NCI-H446 (cell line): ENCODE measurements at regions not wholly inside any gene's neighbourhood (a gene's known extent, or its start where the extent isn't known, plus 50 kb on each side); places are given as distances from the start of the nearest gene placed in this dataset.

ENCODE experiments used
- DNase-seq, 2 experiments: peaks; one replicate each; lab custom pipeline; 2025; lab: John Stamatoyannopoulos, UW

DNA sequence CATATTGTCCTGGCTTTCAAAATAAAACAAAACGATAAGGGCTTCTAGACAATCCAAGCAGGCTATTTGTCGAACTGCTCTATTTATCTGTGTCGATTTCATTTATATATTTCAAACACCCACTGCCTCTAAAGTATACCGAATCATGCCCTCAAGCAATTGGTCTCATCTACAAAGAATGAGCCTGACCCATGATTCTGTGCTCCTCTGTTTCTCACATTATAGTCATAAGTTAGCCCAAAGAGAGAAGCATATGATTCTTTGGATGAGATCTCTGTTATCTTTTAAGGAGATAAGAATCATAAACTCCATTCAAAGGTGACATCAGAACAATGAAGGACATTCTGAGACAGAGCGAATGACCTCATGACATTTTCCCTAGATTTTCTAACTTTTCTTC, 191.1 kb downstream of the MAP2K6 start:
- no peak for DNase-seq

DNA sequence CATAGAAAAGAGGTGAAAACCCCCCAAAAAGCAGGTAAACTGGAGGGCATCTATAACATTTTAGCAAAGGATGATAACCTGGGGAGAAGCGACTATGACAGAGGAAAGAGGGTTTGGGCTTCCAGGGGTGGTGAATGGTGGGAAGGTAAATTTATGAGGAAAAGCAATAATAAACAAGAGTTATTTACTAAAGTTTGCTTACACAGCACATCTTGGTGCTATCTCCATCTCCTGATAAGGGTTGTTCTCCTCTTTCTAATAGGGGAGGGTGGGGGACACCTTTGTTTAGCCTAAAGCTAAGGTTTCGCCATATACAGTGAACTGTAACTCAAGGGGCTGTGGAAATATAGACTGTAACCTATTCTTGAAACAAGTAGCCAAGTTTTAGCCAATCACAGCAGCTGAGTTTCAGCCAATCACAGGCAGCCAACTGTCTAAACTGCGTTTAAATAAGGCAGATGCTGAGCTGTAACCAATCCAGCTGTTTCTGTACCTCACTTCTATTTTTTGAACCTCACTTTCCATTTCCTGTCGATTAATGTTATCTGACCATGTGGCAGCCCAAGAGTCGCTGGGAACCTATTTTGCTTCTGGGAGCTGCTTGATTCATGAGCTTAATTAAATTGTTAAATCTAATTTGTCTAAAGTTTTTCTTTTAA, 191.8 kb downstream of the MAP2K6 start:
- DNase-seq = no peak

DNA sequence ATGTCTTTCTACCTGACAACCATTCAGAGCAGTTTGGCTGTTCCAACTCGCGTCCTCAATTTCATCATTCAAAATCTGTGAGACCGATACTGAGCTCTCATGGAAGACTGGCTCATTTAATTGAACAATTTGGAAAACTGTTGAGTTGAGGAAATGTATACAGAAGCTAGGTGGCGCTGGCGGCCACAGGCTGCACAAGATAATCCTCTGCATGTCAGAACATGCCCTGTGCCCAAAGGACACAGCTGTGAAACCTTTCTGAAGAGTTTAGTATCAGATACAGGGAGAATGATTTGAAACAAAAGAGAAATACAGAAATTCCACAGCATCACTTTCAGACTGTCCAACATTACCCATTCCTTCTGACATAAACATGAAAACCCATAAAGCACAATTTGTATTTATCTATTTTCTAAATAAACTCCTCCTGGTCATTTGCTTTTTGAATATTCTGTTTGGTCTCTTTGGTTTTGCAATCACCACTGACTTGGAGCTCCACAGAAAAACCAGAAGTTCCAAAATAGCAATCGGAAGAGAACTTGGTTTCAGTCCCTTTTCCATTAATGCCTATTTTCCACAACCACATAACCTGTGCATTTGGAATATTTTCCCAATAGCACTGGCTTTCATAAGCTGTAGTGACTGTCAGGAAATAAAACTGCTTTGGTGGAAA, 192.8 kb downstream of the MAP2K6 start:
- DNase-seq = peak; percentile 49 to 84

DNA sequence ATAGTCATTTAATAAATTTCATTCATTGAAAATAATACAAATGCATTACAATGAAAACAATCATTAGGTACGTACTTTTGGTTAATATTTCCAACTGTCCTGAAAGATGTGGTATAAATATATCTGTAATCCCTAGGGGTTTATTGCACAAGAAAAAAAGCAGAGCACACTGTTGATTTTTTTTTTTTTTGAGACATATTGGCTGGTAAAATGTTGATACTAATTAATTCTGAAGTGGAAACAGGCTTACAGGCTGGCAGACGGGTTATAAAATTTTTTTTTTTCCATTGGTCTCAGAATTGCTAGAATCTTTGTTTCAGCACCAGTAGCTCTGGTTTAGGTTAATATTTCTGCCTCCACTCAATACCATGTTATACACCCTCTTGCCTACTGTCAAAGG, 193.6 kb downstream of the MAP2K6 start:
- peak in 1 of 2 experiments; percentile 25 for DNase-seq

DNA sequence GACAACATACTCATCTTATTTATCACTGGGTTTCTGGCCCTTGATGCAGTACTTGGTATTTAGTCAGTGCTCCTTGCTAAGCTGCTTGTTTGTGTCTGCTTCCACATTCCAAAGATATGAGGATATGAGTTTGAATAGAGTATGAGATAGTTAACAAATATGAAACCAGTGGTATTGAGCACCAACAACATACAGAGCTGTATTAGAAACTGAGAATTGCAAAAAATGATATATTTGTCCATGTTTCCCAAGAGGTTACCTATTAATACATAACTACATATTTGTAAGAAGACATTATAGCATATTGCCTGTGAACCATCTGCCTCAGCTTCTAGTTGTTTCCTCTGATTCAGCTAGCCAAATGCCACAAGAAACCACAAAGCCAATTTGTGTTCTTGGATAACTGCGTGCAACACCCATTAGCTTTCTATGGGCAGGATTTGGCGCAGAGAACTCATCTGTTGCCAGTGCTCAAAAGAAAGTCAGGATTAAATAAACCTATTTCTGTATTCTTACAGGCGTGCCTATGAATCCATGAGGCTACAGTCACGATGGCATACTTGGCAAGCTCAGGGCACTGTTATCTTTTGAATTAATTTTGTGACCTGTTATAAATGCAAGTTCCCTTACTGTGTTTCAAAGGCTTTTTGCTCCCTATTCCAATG, 194.4 kb downstream of the MAP2K6 start:
- peak; percentile 33 to 85 for DNase-seq

DNA sequence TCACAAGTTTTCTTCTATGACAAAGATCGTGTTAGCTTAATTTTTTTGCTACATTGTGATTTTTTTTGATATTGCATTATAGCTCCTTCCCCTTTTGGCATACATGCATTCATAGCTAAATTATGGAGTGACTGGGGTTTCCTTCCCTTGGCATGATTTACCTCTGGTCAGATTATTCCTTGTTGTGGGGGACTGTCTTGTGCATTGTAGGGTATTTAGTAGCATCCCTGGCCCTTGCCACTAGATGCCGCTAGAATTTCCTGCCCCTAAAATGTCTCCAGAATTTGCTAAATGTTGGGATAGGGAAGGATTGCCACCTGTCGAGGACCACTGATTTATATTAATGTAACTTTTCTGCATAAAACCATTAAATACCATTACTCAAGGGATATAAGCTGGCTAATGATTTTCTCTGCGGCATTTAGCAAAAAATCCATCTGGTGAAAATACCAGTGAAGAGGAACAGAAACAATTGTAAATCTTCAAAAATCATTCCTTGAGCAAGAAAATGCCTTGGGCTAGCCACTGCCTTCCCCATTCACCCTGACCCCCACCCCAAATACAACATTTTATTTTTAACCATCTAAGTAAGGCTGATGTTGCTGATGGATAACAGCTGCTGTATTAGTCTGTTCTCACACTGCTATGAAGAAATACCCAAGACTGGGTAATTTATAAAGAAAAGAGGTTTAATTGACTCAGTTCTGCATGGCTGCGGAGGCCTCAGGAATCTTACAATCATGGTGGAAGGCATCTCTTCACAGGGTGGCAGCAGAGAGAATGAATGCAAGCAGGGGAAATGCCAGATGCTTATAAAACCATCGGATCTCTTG, 195.2 kb downstream of the MAP2K6 start:
- peak; percentile 33 to 55 for DNase-seq

DNA sequence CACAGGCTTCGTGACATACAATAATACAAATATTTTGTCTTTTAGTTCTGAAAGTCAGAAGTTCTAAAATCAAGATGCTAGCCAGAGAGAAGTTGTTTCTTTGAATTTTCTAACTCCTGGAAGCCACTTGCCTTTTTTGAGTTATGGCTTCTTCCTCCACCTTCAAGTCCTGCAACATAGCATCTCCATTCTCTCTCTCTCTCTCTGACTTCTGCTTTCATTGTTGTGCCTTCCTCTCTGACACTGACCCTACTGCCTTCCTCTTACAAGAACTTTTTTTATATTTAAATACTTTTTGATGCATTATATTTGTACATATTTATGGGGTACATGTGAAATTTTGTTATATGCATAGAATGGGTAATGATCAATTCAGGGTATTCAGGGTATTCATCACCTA, 205.9 kb downstream of the MAP2K6 start:
- DNase-seq = no peak

DNA sequence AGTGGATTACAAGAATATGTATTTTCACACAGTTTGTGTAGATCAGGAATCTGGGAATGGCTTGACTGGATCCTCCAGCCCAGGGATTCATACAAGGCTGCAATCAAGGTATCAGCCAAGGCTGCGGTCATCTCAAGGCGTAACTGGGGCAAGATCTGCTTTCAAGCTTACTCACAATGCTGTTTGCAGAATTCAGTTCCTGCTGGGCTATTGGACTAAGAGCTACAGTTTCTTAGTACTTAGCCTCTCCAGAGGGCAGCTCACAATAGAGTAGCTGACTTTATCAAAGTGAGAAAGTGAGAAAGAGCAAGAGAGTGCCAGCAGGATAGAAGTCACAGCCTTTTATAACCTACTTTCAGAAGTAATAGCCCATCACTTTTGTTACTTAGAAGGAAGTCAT, 211.0 kb downstream of the MAP2K6 start:
- no peak for DNase-seq

DNA sequence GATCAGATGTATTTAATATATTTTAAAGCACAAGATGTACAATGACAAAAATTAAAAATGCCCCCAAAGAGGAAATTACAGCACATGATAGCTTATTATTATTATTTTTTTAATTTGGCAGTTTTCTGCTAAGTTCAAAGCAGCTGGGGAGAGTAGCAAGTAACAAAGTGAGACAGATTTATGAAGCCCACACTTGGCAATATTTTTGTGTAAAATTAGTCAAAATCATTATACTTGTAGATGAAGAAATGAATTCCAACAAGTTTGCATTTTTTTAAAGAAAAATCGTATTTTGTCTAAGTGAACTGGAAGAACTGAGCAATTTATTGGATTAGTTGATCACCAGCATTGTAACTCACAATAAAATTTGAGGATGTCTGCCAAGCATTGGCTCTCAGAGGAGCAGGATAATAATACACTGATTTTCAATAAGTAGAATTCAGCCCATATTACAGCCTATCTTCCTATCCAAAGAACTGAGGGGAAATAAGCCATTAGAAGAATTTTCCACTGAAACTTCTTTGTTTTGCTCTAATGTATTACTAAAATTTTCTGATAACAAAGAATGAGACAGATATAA, 215.6 kb downstream of the MAP2K6 start:
- DNase-seq = no peak

DNA sequence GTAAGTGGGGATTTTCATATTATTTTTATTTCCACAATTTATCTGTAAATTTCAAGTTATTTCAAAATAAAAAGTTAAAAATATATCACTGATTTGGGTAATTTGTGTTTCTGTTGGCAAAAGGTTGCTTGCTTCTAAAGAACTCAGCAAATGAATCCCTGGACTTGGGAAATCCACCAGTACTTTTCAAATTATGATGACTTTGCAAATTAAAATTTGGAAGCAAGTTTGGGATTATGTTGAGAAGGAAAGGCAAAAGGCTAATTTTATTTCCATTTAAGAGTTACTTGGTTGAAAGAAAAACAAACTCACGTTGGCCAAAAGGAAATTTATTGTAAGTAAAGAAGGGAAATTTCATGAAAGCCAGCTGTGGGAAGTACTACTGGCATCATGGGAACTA, 220.3 kb downstream of the MAP2K6 start:
- no peak for DNase-seq

DNA sequence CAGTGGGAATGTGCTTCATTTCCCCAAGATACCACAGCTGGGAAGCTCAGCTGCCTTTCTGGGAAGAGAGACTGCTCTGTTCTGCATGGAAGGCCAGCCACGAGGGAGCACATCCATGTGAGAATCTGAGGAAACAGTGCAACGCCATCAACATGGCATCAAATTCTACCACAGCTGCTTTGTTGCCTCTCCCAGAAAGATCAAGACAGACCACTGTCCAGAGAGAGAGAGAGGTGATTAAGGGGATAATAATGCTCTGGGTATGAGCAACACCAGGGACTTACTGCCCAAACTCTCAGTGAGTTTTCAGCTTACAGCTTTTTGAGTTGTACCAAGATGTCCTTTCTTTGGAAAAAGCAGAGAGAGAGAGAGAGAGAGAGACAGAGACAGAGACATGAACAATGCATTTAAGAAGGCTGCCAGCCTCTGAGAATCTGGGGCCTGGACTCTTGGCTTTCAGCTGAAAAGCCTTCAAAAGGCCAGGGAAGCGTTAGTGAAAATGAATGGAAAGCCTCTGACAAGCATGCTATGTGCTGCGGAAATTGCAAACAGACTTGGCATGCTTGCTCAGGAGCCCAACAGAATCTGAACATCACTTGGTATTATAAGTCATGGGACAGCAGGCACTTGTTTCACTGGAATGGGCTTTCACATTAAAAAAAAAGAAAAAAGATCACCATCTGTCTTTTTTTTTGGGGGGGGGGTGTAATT, 223.1 kb downstream of the MAP2K6 start:
- no peak for DNase-seq

DNA sequence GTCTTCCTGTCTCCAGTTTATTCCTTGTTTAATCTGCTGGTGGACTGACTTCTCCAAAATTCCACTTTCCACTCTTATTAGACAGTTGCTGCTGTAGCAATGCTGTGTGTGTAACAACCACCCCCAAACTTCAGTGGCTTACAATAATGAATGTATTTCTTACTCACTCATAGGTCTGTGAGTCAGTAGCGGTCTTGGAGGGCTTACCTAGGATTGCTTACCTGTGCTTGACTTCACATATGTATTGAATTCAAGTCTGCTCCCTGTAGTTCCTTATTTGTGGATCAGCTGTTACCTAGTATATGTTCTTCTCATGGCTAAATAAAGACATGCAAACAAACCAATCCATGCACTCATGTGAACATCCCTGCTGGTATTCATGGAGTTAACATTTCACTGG, 224.6 kb downstream of the MAP2K6 start:
- no peak for DNase-seq

DNA sequence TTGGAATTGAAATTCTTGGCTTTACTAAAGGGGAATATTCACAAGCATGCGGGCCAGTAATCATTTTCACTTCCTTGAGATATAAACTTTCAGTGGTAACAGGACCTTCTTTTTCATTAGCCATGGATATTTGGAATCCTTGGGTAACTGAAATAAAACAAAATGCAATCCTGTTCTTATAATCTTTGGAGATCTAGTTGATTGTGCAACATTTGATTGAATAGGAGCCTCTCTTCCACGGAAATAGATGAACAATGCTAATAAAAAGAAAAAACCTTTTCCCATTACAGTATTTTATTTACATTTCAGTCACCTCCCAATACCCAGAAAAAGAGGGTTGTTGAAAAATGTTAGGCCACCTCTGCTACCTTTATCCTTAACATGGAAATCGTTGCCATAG, 225.6 kb downstream of the MAP2K6 start:
- no peak for DNase-seq

DNA sequence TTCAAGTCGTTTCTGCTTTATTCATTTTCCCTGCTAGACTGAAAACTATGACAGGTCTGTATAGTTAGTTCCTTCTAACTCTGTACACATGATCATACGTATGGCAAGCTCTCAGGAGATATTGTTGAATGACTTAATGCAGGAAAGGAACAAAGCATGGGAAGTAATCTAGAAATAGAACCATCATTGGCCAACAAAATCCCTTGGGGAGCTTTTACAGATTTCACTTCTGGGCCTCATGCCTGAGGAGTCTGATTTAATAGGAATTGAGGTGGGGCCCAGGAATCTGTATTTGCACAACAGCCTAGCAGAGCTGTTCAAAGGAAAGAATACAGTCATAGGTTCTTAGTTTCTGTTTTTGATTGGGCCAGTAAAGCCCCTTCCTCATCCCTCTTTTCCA, 229.2 kb downstream of the MAP2K6 start:
- DNase-seq = no peak

DNA sequence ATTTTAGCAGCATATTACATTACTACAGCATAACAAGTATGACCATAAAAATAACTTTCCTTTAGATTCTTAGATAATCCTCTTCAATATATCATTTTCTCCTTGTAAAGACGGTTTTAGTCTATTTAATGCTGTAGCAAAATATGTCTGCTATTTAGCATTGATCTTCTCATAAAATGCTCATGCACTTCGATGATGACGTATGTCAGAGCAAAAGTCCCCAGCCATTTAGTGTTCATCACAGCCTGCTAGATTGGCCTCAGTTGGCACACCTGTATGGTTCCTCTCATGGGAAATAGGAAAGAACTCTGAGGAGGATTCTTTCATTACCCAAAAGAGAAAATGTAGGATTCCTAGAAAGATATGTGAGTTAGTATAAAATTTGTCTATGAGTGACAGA, 232.2 kb downstream of the MAP2K6 start:
- DNase-seq = no peak

DNA sequence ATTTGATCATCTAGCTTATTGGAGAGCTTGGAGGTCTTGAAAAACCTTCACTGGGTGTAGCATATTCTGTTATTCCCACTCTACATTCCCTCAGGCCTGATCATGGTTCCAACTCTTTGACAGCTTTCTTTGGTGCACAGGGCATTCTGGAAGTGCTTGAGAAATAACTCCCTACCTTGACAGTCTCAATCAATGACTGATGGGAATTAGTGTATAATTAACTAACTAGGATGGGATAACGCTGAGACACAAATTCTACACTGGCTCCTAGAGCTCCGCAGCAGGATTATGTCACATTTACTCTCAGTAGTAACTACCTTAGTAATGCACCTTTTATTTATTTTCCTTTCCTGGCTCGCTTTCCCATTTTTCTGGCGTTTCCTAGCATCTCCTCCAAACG, 236.4 kb downstream of the MAP2K6 start:
- no peak for DNase-seq

DNA sequence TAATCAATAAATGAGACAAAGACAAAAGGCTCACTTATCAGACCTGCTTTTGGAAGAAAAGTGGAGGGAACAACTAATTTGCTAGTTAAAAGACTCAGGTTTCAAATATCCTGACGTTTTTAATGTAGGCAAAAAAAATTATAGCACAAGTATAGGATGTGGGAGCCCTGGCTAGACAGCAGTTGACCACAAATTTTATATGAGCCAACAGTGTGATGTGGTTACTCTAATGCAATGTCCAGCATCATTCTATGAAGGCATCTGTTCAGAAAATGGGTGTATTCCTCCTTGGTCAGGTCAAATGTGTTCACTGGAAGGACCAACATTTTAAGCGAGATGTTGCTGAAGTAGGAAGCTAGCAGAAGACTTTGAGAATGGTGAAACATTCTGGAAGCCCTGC, 237.4 kb downstream of the MAP2K6 start:
- DNase-seq = no peak

DNA sequence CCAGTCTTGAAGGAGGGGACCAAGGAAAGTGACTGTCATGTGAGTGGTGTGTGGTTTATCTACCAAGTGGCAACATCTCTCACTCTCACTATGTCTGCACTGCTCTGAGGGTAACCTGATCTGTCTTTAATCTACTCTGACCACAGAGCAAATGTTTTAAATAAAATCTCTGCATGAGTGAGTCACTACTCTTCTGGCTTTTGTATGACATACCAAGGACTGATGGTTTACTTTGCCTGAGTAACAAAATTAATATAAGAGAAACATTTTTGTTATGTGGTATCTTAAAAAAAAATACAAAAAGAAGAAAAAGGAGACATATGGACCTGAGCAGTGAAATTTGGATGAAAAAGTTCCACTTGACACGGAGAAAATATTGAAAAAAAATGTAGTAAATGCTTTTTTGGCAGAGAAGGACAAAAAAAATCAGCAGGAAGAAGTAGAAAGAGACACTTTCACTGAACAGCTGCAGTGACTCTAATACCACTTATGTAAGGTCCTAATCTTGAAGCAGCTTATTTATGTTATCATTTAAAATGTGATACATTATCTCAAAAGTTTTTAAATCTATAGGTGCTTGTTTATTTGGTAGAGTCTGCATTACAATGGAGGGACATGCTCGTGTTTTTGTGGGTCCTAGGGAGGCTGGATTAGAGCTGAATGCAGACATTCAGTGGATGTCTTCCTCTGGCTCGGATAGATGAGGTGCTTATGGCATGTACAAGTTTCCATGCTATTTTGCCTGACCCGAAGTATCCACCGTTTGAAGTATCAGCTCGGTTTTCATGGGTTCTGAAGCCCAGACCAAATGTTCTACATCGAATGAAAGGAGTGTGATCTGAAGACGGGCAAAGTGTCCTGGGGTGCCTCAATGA, 240.7 kb downstream of the MAP2K6 start:
- peak in 1 of 2 experiments; percentile 20 for DNase-seq

DNA sequence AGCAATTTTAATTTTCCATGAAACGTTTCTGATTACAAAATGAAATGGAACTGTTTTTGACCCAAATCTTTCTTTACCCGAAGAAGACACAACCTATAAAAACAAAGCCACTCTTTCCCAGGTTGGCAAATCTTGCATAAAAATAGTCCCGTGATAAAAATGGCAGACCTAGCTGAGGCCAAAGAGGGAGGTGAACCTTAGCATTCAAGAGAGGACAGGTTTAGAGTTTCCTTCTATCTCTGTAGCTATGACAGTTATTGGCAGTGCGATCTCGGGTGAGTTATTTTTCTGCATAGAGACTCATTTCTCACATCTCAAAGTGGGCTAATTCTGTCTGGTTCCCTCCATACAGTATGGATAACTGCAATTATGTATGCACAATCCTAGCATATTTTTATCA, 241.4 kb downstream of the MAP2K6 start:
- DNase-seq = no peak

DNA sequence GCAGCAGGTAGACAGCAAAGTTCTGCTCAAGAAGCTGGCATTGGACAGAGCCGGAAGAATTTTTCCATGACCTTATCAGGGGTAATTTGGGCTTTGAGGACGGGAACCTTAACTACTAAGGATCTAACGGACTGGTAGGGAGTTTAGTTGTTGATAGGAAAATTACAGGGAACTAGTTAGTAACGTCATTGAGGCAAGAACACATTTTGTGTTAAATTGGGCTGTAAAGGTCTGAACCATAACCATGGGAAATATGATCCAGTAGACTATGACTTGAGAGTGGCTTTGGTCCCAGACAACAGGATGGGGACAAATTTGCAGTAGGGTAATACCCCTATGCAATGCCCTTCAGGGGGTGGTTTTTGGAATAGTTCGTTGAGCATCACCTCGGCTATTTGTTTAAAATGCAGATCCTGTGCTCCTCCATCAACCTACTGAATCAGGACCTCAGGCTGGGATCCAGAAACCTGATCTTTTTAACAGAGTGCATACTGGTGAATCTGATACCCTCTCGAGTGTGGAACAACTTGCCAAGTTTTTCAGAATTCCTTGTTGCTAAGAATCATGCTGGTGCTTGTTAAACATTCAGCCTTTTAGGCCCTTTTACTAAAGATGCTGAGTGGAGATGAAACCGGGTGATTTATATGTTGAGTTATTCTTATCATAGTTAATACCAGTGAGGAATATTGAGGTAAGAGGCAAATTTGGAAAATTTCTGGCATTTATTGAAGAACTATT, 255.1 kb downstream of the MAP2K6 start:
- DNase-seq = peak; percentile 1 to 61
